ENCODE measurements at regions not wholly inside any gene's neighbourhood (a gene's known extent, or its start where the extent isn't known, plus 50 kb on each side); places are given as distances from the start of the nearest gene placed in this dataset.

GRCh38 chr7:155153676-155154075 is 83.6 kb downstream of the HTR5A start:
- TF ChIP-seq ZFX (IDR thresholded peaks at IDR 0.05): no peak
- TF ChIP-seq, protein P1, sequence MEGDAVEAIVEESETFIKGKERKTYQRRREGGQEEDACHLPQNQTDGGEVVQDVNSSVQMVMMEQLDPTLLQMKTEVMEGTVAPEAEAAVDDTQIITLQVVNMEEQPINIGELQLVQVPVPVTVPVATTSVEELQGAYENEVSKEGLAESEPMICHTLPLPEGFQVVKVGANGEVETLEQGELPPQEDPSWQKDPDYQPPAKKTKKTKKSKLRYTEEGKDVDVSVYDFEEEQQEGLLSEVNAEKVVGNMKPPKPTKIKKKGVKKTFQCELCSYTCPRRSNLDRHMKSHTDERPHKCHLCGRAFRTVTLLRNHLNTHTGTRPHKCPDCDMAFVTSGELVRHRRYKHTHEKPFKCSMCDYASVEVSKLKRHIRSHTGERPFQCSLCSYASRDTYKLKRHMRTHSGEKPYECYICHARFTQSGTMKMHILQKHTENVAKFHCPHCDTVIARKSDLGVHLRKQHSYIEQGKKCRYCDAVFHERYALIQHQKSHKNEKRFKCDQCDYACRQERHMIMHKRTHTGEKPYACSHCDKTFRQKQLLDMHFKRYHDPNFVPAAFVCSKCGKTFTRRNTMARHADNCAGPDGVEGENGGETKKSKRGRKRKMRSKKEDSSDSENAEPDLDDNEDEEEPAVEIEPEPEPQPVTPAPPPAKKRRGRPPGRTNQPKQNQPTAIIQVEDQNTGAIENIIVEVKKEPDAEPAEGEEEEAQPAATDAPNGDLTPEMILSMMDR (conservative IDR thresholded peaks at IDR 0.05): no peak
- no peak overlapping the region for H3K27ac ChIP-seq

DNA sequence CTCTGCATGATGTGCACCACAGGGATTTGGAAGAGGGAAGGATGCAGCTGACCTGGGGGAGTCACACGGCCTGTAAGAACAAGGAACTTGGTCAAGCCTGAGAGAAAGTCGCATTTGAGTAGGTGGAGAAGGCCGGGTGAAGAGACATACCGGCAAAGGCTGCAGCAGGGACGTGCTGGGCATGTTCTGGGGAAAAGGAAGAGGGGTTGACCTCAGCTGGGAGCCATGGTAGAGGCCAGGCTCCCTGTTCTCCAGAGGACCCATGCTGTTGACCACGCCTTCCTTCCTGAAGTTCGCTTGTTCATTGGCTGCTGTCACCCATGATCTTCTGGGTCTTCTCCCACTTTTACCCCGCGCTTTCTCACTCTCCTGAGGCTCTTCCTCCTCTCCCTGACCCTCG is 84.5 kb downstream of the HTR5A start:
- TF ChIP-seq, protein P1 (conservative IDR thresholded peaks at IDR 0.05): no peak
- TF ChIP-seq ZFX (IDR thresholded peaks at IDR 0.05): no peak

DNA sequence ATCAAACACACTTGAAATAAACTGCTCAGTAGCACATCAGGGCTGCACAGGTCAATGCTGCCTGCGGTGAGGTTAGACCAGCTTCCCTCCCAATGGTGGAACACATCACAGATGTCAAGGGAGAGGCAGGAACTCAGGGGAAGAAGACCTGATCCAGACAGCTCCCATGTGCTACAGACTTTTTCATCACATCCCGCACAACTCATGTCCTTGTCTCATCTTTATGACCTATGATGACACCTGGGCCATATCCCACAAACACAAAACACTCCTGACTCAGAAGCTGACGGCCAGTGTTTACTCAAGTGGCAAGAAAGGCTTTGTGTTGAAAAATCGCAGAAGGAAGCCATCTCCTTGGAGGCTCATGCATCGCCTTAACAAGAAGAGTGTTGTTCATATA is 91.6 kb downstream of the HTR5A start:
- no peak for TF ChIP-seq ZFX (IDR thresholded peaks at IDR 0.05)
- TF ChIP-seq, protein P1 (conservative IDR thresholded peaks at IDR 0.05): no peak
- H3K27ac ChIP-seq: no peak overlapping the region

More for the DNA sequence above, 84.5 kb downstream of the HTR5A start:
- no peak overlapping the region for H3K27ac ChIP-seq

DNA sequence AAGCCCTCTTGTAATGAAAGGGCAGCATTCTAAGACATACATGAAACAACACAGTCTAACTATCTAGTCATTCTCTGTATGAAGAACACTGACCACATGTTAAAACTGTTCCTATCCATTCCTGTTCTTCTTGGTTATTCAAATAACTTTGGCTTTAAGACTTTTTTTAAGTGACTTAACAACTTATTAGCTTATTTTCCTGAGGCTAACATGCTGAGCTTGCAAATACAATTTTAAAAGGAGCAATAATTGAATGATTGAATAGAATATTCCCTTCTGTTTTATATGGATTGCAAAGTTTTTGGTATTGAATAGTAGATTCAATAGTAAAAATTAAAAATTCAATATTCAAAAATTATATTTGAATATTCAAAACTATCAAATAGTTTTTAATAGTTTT is 92.3 kb downstream of the HTR5A start:
- H3K27ac ChIP-seq: no peak overlapping the region
- TF ChIP-seq, protein P1 (conservative IDR thresholded peaks at IDR 0.05): no peak
- no peak for TF ChIP-seq ZFX (IDR thresholded peaks at IDR 0.05)

GRCh38 chr7:155163696-155164095 is 93.6 kb downstream of the HTR5A start:
- no peak overlapping the region for H3K27ac ChIP-seq
- TF ChIP-seq, protein P1 (conservative IDR thresholded peaks at IDR 0.05): no peak
- TF ChIP-seq ZFX (IDR thresholded peaks at IDR 0.05): no peak

- no peak for TF ChIP-seq ZFX (IDR thresholded peaks at IDR 0.05)
- TF ChIP-seq, protein P1 (conservative IDR thresholded peaks at IDR 0.05): no peak
- no peak overlapping the region for H3K27ac ChIP-seq
Measured at GRCh38 chr7:155164316-155164715, 94.2 kb downstream of the HTR5A start.

- TF ChIP-seq, protein P1 (conservative IDR thresholded peaks at IDR 0.05): no peak
- peak overlapping the region; percentile 56 for H3K27ac ChIP-seq
Measured at GRCh38 chr7:155166108-155166507, 96.0 kb downstream of the HTR5A start.
